GM21786 (cell line): ENCODE measurements at regions not wholly inside any gene's neighbourhood (a gene's known extent, or its start where the extent isn't known, plus 50 kb on each side); places are given as distances from the start of the nearest gene placed in this dataset.

Experiments
- ATAC-seq: cut with Tn5 transposase; IDR thresholded peaks from one replicate; pipeline ENCODE4 v1.9.1; 2021; ENCODE audit not compliant: unreplicated experiment

- no peak for ATAC-seq
Observed at GRCh38 chr17:79541056-79541850, 69.6 kb downstream of the RBFOX3 start.

GRCh38 chr17:79539944-79540705 lies 70.7 kb downstream of the RBFOX3 start:
- no peak for ATAC-seq

GRCh38 chr17:79538291-79538690 lies 72.6 kb downstream of the RBFOX3 start:
- ATAC-seq = no peak

- no peak for ATAC-seq
Observed at GRCh38 chr17:79537686-79538085, 73.2 kb downstream of the RBFOX3 start.

GRCh38 chr17:79537061-79537460 lies 73.8 kb downstream of the RBFOX3 start:
- no peak for ATAC-seq

- ATAC-seq = no peak
Observed at GRCh38 chr17:79536212-79536840, 74.5 kb downstream of the RBFOX3 start.

GRCh38 chr17:79535728-79536025 lies 75.2 kb downstream of the RBFOX3 start:
- ATAC-seq = no peak

- ATAC-seq = no peak
Observed at GRCh38 chr17:79534851-79535727, 75.8 kb downstream of the RBFOX3 start.

- ATAC-seq = no peak
Observed at GRCh38 chr17:79534111-79534510, 76.7 kb downstream of the RBFOX3 start.

GRCh38 chr17:79533116-79533515 lies 77.7 kb downstream of the RBFOX3 start:
- no peak for ATAC-seq

GRCh38 chr17:79532107-79532790 lies 78.6 kb downstream of the RBFOX3 start:
- no peak for ATAC-seq

GRCh38 chr17:79531191-79532095 lies 79.4 kb downstream of the RBFOX3 start:
- ATAC-seq = no peak

- ATAC-seq = no peak
Observed at GRCh38 chr17:79530361-79531105, 80.3 kb downstream of the RBFOX3 start.

GRCh38 chr17:79529661-79530081 lies 81.2 kb downstream of the RBFOX3 start:
- no peak for ATAC-seq

GRCh38 chr17:79528592-79529125 lies 82.2 kb downstream of the RBFOX3 start:
- no peak for ATAC-seq

GRCh38 chr17:79527306-79527705 lies 83.5 kb downstream of the RBFOX3 start:
- ATAC-seq = no peak

- ATAC-seq = no peak
Observed at GRCh38 chr17:79525793-79526677, 84.8 kb downstream of the RBFOX3 start.
